OCI-LY7 (cell line): ENCODE measurements at regions not wholly inside any gene's neighbourhood (a gene's known extent, or its start where the extent isn't known, plus 50 kb on each side); places are given as distances from the start of the nearest gene placed in this dataset.

Source experiments
- BruUV-seq: library from RNA; stranded (reverse); fragments of 400-500 nt; replicated peaks from 2 replicates; lab custom pipeline; 2021; lab: Mats Ljungman, UMichigan
- CTCF ChIA-PET: fragments of 300-600 bp; sonication (Branson Sonifier 250); formaldehyde crosslinking; loops from one replicate; lab custom pipeline; 2022; ENCODE audit warnings: antibody characterized with exemption; ENCODE audit not compliant: unreplicated experiment; lab: Charles Lee
- POLR2A ChIA-PET: fragments of 300-600 bp; sonication (Branson Sonifier 250); formaldehyde crosslinking; loops from one replicate; lab custom pipeline; 2022; ENCODE audit warnings: antibody characterized with exemption; lab: Charles Lee
- DNase-seq: peaks from one replicate; pipeline ENCODE4 v3.0.0-alpha.2; 2015; ENCODE audit warnings: low spot score
- H2AFZ ChIP-seq: fragments of 200-600 bp; sonication (generic), shearing (Covaris generic); 2 replicates; pipeline ENCODE4 v1.6.1; 2014; ENCODE audit warnings: mild to moderate bottlenecking, antibody characterized with exemption, low read length, moderate library complexity
- H3K27ac ChIP-seq: fragments of 200-600 bp; sonication (generic); 2 replicates; pipeline ENCODE4 v1.5.1; 2014; ENCODE audit warnings: mixed run types, low read depth, mild to moderate bottlenecking, moderate library complexity, low read length, inconsistent platforms; ENCODE audit not compliant: poor library complexity, severe bottlenecking
- H3K36me3 ChIP-seq: fragments of 200-600 bp; sonication (generic); 2 replicates; pipeline ENCODE4 v1.6.1; 2014; ENCODE audit warnings: mild to moderate bottlenecking, antibody characterized with exemption, low read length, moderate library complexity, mixed read lengths; ENCODE audit not compliant: insufficient read depth
- H3K4me1 ChIP-seq: fragments of 200-600 bp; sonication (generic); 2 replicates; pipeline ENCODE4 v1.5.1; 2014; ENCODE audit warnings: mild to moderate bottlenecking, low read length; ENCODE audit not compliant: insufficient read depth, poor library complexity, severe bottlenecking
- H3K4me2 ChIP-seq: fragments of 200-600 bp; sonication (generic); 2 replicates; pipeline ENCODE4 v1.6.1; 2014; ENCODE audit warnings: mild to moderate bottlenecking, low read length
- H3K4me3 ChIP-seq: fragments of 200-600 bp; sonication (generic); 2 replicates; pipeline ENCODE4 v1.5.1; 2014; ENCODE audit warnings: mild to moderate bottlenecking, low read depth, low read length; ENCODE audit not compliant: poor library complexity, severe bottlenecking
- H3K79me2 ChIP-seq: fragments of 200-600 bp; sonication (generic); 2 replicates; pipeline ENCODE4 v1.6.1; 2016; ENCODE audit warnings: low read depth, mild to moderate bottlenecking, low read length, moderate library complexity, mixed read lengths; ENCODE audit not compliant: insufficient read depth
- H3K9me2 ChIP-seq: fragments of 200-600 bp; sonication (generic); 2 replicates; pipeline ENCODE4 v1.6.1; 2016; ENCODE audit warnings: mild to moderate bottlenecking, low read length, mixed read lengths; ENCODE audit not compliant: insufficient read depth
- H3K9me3 ChIP-seq: fragments of 200-600 bp; sonication (generic); 2 replicates; pipeline ENCODE4 v1.6.1; 2014; ENCODE audit warnings: mild to moderate bottlenecking, mixed run types, low read length, mixed read lengths
- H4K20me1 ChIP-seq: fragments of 200-600 bp; sonication (generic); 2 replicates; pipeline ENCODE4 v1.6.1; 2014; ENCODE audit warnings: mild to moderate bottlenecking, antibody characterized with exemption, low read length, moderate library complexity, mixed read lengths; ENCODE audit not compliant: insufficient read depth
- EZH2phosphoT487 ChIP-seq: fragments of 200-600 bp; sonication (generic); IDR thresholded peaks from 2 replicates; pipeline ENCODE4 v1.6.1; 2018; ENCODE audit warnings: low read depth, borderline replicate concordance, mild to moderate bottlenecking, mixed run types, antibody characterized with exemption, low read length, moderate library complexity, mixed read lengths
- intact Hi-C: fragments of 100-400 bp; cut with micrococcal nuclease; formaldehyde crosslinking; loops from one replicate; pipeline ENCODE4 v1.10.0; 2022; ENCODE audit not compliant: unreplicated experiment
- TF ChIP-seq, protein P1 (sequence below): fragments of 200-600 bp; sonication (generic); conservative IDR thresholded peaks from 2 replicates; pipeline ENCODE4 v1.5.1; 2014; ENCODE audit warnings: mild to moderate bottlenecking, antibody characterized with exemption, low read length, moderate library complexity, mixed read lengths

DNA sequence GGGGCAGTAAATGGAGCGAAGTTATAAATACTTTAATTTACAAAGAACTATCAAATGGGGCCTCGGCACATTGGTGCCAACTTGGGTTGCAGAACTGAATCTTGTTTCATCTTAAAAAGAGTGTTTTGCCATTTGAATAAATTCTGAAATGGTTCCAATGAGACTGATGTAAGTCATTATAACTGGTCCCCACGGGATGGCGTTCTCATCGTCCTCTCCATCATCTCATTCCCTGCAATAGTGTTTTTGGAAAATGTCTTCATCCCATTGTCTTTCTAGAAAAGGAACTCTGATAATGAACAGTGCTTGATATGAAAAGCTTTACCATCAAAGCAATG is 422.0 kb upstream of the ID2 start:
- Histone ChIP-seq H3K4me1 (peaks cover 5% of the 10 kb centered on the region), H3K79me2 (no peaks in the 10 kb centered on the region), H3K27ac (no peak overlapping the region), H3K4me3 (no peak overlapping the region), H3K36me3 (no peaks in the 10 kb centered on the region), H2AFZ (no peak overlapping the region), H4K20me1 (no peaks in the 10 kb centered on the region), H3K9me2 (no peaks in the 10 kb centered on the region), H3K4me2 (no peak overlapping the region), H3K9me3 (no peaks in the 10 kb centered on the region)
- intact Hi-C loops: no loop called here
- no TSS peak for BruUV-seq
- no peak for TF ChIP-seq EZH2phosphoT487
- TF ChIP-seq, protein P1, sequence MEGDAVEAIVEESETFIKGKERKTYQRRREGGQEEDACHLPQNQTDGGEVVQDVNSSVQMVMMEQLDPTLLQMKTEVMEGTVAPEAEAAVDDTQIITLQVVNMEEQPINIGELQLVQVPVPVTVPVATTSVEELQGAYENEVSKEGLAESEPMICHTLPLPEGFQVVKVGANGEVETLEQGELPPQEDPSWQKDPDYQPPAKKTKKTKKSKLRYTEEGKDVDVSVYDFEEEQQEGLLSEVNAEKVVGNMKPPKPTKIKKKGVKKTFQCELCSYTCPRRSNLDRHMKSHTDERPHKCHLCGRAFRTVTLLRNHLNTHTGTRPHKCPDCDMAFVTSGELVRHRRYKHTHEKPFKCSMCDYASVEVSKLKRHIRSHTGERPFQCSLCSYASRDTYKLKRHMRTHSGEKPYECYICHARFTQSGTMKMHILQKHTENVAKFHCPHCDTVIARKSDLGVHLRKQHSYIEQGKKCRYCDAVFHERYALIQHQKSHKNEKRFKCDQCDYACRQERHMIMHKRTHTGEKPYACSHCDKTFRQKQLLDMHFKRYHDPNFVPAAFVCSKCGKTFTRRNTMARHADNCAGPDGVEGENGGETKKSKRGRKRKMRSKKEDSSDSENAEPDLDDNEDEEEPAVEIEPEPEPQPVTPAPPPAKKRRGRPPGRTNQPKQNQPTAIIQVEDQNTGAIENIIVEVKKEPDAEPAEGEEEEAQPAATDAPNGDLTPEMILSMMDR: no peak
- DNase-seq: no peak
- CTCF ChIA-PET: no interaction called here
- POLR2A ChIA-PET: no interaction called here

DNA sequence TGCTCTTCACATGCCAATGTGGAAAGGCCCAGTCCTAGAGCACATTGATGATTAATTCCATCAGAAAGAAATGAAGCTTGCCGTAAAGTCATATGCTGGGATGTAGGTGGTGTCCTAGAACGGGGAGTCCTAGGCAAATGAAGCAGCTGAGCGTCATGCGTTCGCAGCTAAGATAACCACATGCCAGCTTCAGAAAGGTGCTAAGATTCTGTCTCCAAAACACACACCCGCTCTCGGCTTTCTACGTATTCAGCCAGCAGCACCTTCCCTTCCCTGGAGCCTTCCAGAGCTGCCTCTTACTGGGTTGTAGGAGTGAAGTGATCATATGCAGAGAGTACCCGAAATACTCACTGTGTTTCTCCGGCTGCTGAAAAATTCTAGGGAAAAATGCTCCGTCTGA is 421.6 kb upstream of the ID2 start:
- H3K9me2 ChIP-seq: no peaks in the 10 kb centered on the region
- peaks cover 7% of the 10 kb centered on the region for H3K4me1 ChIP-seq
- H3K4me2 ChIP-seq: no peak overlapping the region
- no peak for DNase-seq
- TF ChIP-seq, protein P1: no peak
- no peak for TF ChIP-seq EZH2phosphoT487
- no peaks in the 10 kb centered on the region for H3K9me3 ChIP-seq
- intact Hi-C loops: no loop called here
- H2AFZ ChIP-seq: no peak overlapping the region
- H3K79me2 ChIP-seq: no peaks in the 10 kb centered on the region
- H3K4me3 ChIP-seq: no peak overlapping the region
- ChIA-PET CTCF (interaction anchor here (0.8 kb wide), 1 partner anchor 9 kb away, joined by 3 read pairs; no protein-coding TSS in a partner anchor), POLR2A (no interaction called here)
- H3K36me3 ChIP-seq: no peaks in the 10 kb centered on the region
- no peak overlapping the region for H3K27ac ChIP-seq
- BruUV-seq: no TSS peak
- no peaks in the 10 kb centered on the region for H4K20me1 ChIP-seq

DNA sequence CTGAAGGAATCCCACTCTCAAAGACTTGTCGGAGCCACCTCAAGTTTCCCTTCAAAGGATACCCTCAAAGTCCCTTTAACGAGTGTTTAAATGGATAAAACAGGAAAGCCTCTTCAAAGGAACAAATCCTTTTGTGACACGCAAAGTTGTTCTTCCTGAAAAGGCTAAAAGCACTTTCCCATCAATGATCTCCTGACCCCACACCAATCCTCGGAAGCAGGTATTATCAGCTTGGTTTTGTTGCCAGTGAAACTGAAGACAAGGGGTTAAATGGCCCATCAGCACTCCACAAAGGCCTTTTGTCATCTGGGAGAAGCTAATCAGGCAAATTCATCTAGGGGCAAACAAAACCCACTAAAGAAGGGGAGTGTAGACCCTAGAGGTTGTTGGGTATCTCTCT is 418.0 kb upstream of the ID2 start:
- intact Hi-C loops: no loop called here
- no peaks in the 10 kb centered on the region for H3K9me3 ChIP-seq
- no peak overlapping the region for H3K4me2 ChIP-seq
- BruUV-seq: no TSS peak
- peaks cover 28% of the 10 kb centered on the region for H3K4me1 ChIP-seq
- no peak for DNase-seq
- no peaks in the 10 kb centered on the region for H3K36me3 ChIP-seq
- no peak overlapping the region for H3K27ac ChIP-seq
- CTCF ChIA-PET: no interaction called here
- H3K9me2 ChIP-seq: no peaks in the 10 kb centered on the region
- no peaks in the 10 kb centered on the region for H4K20me1 ChIP-seq
- no peak overlapping the region for H3K4me3 ChIP-seq
- no peak overlapping the region for H2AFZ ChIP-seq
- no peaks in the 10 kb centered on the region for H3K79me2 ChIP-seq
- TF ChIP-seq, protein P1: no peak
- POLR2A ChIA-PET: interaction anchor here (0.5 kb wide), 1 partner anchor 1153 kb away, joined by 3 read pairs; no protein-coding TSS in a partner anchor
